ENCODE measurements at regions not wholly inside any gene's neighbourhood (a gene's known extent, or its start where the extent isn't known, plus 50 kb on each side); places are given as distances from the start of the nearest gene placed in this dataset.
"Not testable (repeated sequence)": the region's sequence is repeated elsewhere in the genome, so short reads cannot be mapped to it uniquely, and the experiment has no call there.

GRCh38 chr7:1300206-1300605 lies 67.5 kb downstream of the UNCX start:
- no peak for DNase-seq (ENCODE audit: low spot score)

- DNase-seq (ENCODE audit: low spot score) = no peak
Measured at GRCh38 chr7:1300636-1301035, 68.0 kb downstream of the UNCX start.

- DNase-seq (ENCODE audit: low spot score) = no peak
Measured at GRCh38 chr7:1301054-1301881, 68.6 kb downstream of the UNCX start.

- DNase-seq (ENCODE audit: low spot score) = no peak
Measured at GRCh38 chr7:1301882-1302251, 69.2 kb downstream of the UNCX start.

- DNase-seq (ENCODE audit: low spot score) = no peak
Measured at GRCh38 chr7:1302936-1303335, 70.3 kb downstream of the UNCX start.

GRCh38 chr7:1304011-1304410 lies 71.3 kb downstream of the UNCX start:
- not testable (repeated sequence) for DNase-seq (ENCODE audit: low spot score)

- no peak for DNase-seq (ENCODE audit: low spot score)
Measured at GRCh38 chr7:1305873-1306272, 73.2 kb downstream of the UNCX start.

- DNase-seq (ENCODE audit: low spot score) = no peak
Measured at GRCh38 chr7:1307828-1308227, 75.2 kb downstream of the UNCX start.

GRCh38 chr7:1309290-1309689 lies 76.6 kb downstream of the UNCX start:
- no peak for DNase-seq (ENCODE audit: low spot score)

GRCh38 chr7:1309996-1310395 lies 77.3 kb downstream of the UNCX start:
- no peak for DNase-seq (ENCODE audit: low spot score)

- no peak for DNase-seq (ENCODE audit: low spot score)
Measured at GRCh38 chr7:1310936-1311335, 78.3 kb downstream of the UNCX start.

GRCh38 chr7:1311406-1312135 lies 78.9 kb downstream of the UNCX start:
- DNase-seq (ENCODE audit: low spot score) = no peak

GRCh38 chr7:1312136-1313070 lies 79.7 kb downstream of the UNCX start:
- DNase-seq (ENCODE audit: low spot score) = no peak

GRCh38 chr7:1313613-1314012 lies 80.9 kb downstream of the UNCX start:
- DNase-seq (ENCODE audit: low spot score) = no peak

GRCh38 chr7:1314021-1314907 lies 81.6 kb downstream of the UNCX start:
- DNase-seq (ENCODE audit: low spot score) = no peak

- no peak for DNase-seq (ENCODE audit: low spot score)
Measured at GRCh38 chr7:1314908-1315450, 82.3 kb downstream of the UNCX start.

GRCh38 chr7:1316086-1316485 lies 83.4 kb downstream of the UNCX start:
- DNase-seq (ENCODE audit: low spot score) = no peak

GRCh38 chr7:1317646-1318045 lies 85.0 kb downstream of the UNCX start:
- DNase-seq (ENCODE audit: low spot score) = no peak

- DNase-seq (ENCODE audit: low spot score) = no peak
Measured at GRCh38 chr7:1318051-1318450, 85.4 kb downstream of the UNCX start.

- DNase-seq (ENCODE audit: low spot score) = no peak
Measured at GRCh38 chr7:1318661-1319060, 86.0 kb downstream of the UNCX start.

- DNase-seq (ENCODE audit: low spot score) = no peak
Measured at GRCh38 chr7:1320616-1321240, 88.1 kb downstream of the UNCX start.

Data from hematopoietic multipotent progenitor cell treated with erythropoietin and hydrocortisone succinate and interleukin-3 and kit ligand, for 15 days (in vitro differentiated cells).